OCI-LY3 (cell line): ENCODE measurements at regions not wholly inside any gene's neighbourhood (a gene's known extent, or its start where the extent isn't known, plus 50 kb on each side); places are given as distances from the start of the nearest gene placed in this dataset.
A peak's percentile ranks its signal among the peaks of the same experiment; 100 is the strongest.
"Not testable (repeated sequence)": the region's sequence is repeated elsewhere in the genome, so short reads cannot be mapped to it uniquely, and the experiment has no call there.

Experiments
- H2AFZ ChIP-seq: fragments of 200-600, 300-600 bp; shearing (Covaris generic); 2 replicates; pipeline ENCODE4 v1.6.0; 2014; ENCODE audit warnings: antibody characterized with exemption, low read depth, low read length
- H3K27ac ChIP-seq: fragments of 200-600, 300-600 bp; sonication (generic); 2 replicates; pipeline ENCODE4 v1.5.1; 2014; ENCODE audit warnings: mild to moderate bottlenecking, low read length, moderate library complexity, mixed read lengths
- H3K27me3 ChIP-seq: fragments of 200-600, 300-600 bp; sonication (generic); 2 replicates; pipeline ENCODE4 v1.6.1; 2014; ENCODE audit warnings: low read depth, low read length, mixed read lengths
- H3K36me3 ChIP-seq: fragments of 200-600, 300-600 bp; sonication (generic); replicated peaks from 2 replicates; pipeline ENCODE3; 2014; ENCODE audit warnings: low read depth, low read length, mixed read lengths
- H3K4me1 ChIP-seq: fragments of 300-600, 200-600 bp; sonication (generic); 2 replicates; pipeline ENCODE4 v1.6.1; 2014; ENCODE audit warnings: low read length, mixed read lengths
- H3K4me2 ChIP-seq: fragments of 200-600, 300-600 bp; sonication (generic); 2 replicates; pipeline ENCODE4 v1.6.1; 2014; ENCODE audit warnings: low read length, mixed read lengths
- H3K4me3 ChIP-seq: fragments of 300-600, 200-600 bp; sonication (generic); 2 replicates; pipeline ENCODE4 v1.5.1; 2014; ENCODE audit warnings: antibody characterized with exemption, mild to moderate bottlenecking, low read length, moderate library complexity
- H3K79me2 ChIP-seq: fragments of 300-600, 200-600 bp; shearing (Covaris generic); 2 replicates; pipeline ENCODE4 v1.6.1; 2014; ENCODE audit warnings: mild to moderate bottlenecking, low read length, mixed read lengths
- H3K9ac ChIP-seq: fragments of 300-600, 200-600 bp; shearing (Covaris generic); 2 replicates; pipeline ENCODE4 v1.6.0; 2014; ENCODE audit warnings: mild to moderate bottlenecking, low read length, moderate library complexity
- H3K9me3 ChIP-seq: fragments of 200-600, 300-600 bp; shearing (Covaris generic); 2 replicates; pipeline ENCODE4 v1.6.1; 2014; ENCODE audit warnings: low read length, mixed read lengths; ENCODE audit not compliant: insufficient read depth
- H4K20me1 ChIP-seq: fragments of 200-600, 300-600 bp; sonication (generic); 2 replicates; pipeline ENCODE4 v1.6.1; 2016; ENCODE audit warnings: low read length, mixed read lengths; ENCODE audit not compliant: insufficient read depth
- EZH2phosphoT487 ChIP-seq: fragments of 200-600 bp; shearing (Covaris generic); IDR thresholded peaks from 2 replicates; pipeline ENCODE4 v1.6.1; 2018; ENCODE audit warnings: antibody characterized with exemption, mixed run types, low read depth
- TF ChIP-seq, protein P1 (sequence below): fragments of 200-600, 300-600 bp; sonication (generic); IDR thresholded peaks from 2 replicates; pipeline ENCODE4 v1.5.1; 2014; ENCODE audit warnings: antibody characterized with exemption, low read length, low read depth

DNA sequence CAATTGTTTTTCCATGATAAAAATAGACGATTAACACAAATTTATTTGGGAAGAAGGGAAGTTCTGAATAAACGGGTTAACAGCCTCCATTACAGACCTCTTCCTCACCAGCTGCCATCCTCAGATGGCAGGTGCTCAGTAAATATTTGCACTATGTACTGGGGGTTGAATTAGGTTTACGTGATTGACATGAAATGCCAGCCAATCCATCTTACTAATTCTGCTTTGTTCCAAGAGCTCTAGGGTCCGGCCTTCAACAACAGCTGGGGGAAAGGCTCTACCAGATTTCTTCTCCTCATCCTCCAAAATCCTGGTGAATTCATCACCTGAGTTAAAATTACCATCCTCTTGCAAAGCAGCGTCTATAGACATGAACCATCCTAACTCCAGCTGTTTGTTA lies 104.6 kb downstream of the MTX3 start:
- no peaks in the 10 kb centered on the region for H3K27me3 ChIP-seq
- no peak for TF ChIP-seq EZH2phosphoT487
- TF ChIP-seq, protein P1, sequence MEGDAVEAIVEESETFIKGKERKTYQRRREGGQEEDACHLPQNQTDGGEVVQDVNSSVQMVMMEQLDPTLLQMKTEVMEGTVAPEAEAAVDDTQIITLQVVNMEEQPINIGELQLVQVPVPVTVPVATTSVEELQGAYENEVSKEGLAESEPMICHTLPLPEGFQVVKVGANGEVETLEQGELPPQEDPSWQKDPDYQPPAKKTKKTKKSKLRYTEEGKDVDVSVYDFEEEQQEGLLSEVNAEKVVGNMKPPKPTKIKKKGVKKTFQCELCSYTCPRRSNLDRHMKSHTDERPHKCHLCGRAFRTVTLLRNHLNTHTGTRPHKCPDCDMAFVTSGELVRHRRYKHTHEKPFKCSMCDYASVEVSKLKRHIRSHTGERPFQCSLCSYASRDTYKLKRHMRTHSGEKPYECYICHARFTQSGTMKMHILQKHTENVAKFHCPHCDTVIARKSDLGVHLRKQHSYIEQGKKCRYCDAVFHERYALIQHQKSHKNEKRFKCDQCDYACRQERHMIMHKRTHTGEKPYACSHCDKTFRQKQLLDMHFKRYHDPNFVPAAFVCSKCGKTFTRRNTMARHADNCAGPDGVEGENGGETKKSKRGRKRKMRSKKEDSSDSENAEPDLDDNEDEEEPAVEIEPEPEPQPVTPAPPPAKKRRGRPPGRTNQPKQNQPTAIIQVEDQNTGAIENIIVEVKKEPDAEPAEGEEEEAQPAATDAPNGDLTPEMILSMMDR: no peak
- H3K4me3 ChIP-seq: no peak overlapping the region
- H3K27ac ChIP-seq: no peak overlapping the region
- H3K79me2 ChIP-seq: no peaks in the 10 kb centered on the region
- no peaks in the 10 kb centered on the region for H3K4me1 ChIP-seq
- H3K9ac ChIP-seq: no peak overlapping the region
- H3K9me3 ChIP-seq: no peaks in the 10 kb centered on the region
- no peaks in the 10 kb centered on the region for H3K36me3 ChIP-seq
- H3K4me2 ChIP-seq: no peak overlapping the region
- no peaks in the 10 kb centered on the region for H4K20me1 ChIP-seq
- no peak overlapping the region for H2AFZ ChIP-seq

DNA sequence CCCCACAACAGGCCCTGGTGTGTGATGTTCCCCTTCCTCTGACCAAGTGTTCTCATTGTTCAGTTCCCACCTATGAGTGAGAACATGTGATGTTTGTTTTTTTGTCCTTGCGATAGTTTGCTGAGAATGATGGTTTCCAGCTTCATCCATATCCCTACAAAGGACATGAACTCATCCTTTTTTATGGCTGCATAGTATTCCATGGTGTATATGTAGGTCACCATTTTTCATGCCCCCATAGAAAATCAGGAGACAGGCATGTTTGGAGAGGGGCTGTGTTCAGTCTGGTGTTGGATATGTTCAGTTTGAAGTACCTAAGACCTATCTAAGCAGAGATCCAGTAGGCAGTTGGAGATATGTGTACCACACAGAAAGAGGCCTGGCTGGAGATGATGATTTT lies 111.2 kb downstream of the MTX3 start:
- H3K4me3 ChIP-seq, H3K79me2 ChIP-seq, H3K4me1 ChIP-seq, H4K20me1 ChIP-seq, H3K27me3 ChIP-seq, H3K4me2 ChIP-seq, H2AFZ ChIP-seq, H3K27ac ChIP-seq, H3K9me3 ChIP-seq, H3K9ac ChIP-seq, H3K36me3 ChIP-seq: not testable (repeated sequence)

DNA sequence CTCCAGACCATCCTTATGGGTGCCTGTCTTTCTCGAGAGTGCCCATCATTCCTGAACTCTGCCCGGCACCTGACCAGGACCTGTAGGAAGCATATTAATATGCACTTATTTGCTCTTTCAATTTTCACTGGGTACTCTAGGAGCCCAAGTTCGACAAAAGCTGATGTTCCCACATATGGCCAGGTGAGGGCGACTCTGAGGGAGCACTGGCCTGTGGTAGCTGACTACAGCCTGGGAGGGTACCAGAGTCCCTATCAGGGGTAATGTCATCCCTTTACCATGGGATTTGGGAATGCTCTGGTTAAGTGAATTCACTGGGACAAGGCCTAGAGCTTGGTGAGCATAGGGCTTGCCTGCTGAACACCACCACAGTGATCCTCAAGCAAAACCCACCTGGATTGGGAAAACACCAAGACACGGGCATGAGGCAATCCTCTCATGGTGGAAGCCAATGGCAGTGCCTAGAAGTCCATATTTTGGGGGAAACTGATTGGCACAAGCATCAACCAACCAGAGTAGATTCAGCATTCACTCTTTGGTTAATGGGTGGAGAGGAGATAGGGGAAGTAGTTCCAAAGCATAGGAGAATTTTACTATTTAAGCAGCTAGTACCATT lies 112.2 kb downstream of the MTX3 start:
- Histone ChIP-seq H3K9me3 (no peaks in the 10 kb centered on the region), H3K79me2 (no peaks in the 10 kb centered on the region), H4K20me1 (no peaks in the 10 kb centered on the region), H2AFZ (no peak overlapping the region), H3K27me3 (no peaks in the 10 kb centered on the region), H3K27ac (no peak overlapping the region), H3K4me3 (no peak overlapping the region), H3K9ac (no peak overlapping the region), H3K4me2 (no peak overlapping the region), H3K4me1 (no peaks in the 10 kb centered on the region), H3K36me3 (no peaks in the 10 kb centered on the region)
- no peak for TF ChIP-seq EZH2phosphoT487
- TF ChIP-seq, protein P1: peak; percentile 52

DNA sequence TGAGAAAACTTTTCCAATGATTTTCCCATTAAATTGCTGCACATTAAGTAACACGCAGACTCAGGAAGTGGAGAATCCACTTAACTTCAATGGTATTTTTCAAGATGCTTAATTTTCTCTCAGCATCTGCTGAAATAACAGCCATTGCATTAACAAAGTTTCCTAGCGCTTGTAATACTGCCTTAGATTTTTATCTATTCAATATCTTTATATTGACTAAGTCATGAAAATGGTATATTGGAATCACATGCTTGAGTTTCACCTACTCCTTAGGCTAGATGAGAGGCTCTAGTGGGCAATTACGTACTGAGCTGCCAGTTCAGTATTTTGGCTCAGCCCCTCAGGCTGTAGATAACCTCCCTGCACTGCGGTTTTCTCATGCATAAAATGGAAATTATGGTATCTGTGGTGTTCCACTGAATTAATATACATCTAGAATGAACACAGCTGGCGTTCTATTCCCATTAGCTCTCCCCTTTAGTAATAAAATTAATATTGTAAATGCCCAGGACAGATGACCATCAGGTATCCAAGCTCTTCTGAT lies 112.9 kb downstream of the MTX3 start:
- H3K27me3 ChIP-seq: no peaks in the 10 kb centered on the region

More for the DNA sequence above, 112.9 kb downstream of the MTX3 start:
- Histone ChIP-seq H4K20me1 (no peaks in the 10 kb centered on the region), H2AFZ (no peak overlapping the region), H3K27ac (no peak overlapping the region), H3K4me3 (no peak overlapping the region), H3K79me2 (no peaks in the 10 kb centered on the region), H3K36me3 (no peaks in the 10 kb centered on the region), H3K4me2 (no peak overlapping the region), H3K4me1 (no peaks in the 10 kb centered on the region), H3K9ac (no peak overlapping the region), H3K9me3 (no peaks in the 10 kb centered on the region)
- TF ChIP-seq, protein P1: no peak
- TF ChIP-seq EZH2phosphoT487: no peak
